Inferior parietal cortex (tissue), 1 donor: ENCODE measurements at regions not wholly inside any gene's neighbourhood (a gene's known extent, or its start where the extent isn't known, plus 50 kb on each side); places are given as distances from the start of the nearest gene placed in this dataset.

Experiments
- DNase-seq: peaks from one replicate; pipeline ENCODE4 v3.0.0-alpha.2; 2016; ENCODE audit errors: extremely low spot score

GRCh38 chr7:41133690-41134299 is 569.1 kb downstream of the INHBA start:
- DNase-seq: no peak

GRCh38 chr7:41131956-41132355 is 570.9 kb downstream of the INHBA start:
- no peak for DNase-seq

GRCh38 chr7:41130561-41131236 is 572.2 kb downstream of the INHBA start:
- no peak for DNase-seq

GRCh38 chr7:41130086-41130485 is 572.8 kb downstream of the INHBA start:
- DNase-seq: no peak

GRCh38 chr7:41125343-41125742 is 577.5 kb downstream of the INHBA start:
- DNase-seq: no peak

GRCh38 chr7:41122256-41122987 is 580.5 kb downstream of the INHBA start:
- DNase-seq: no peak

- no peak for DNase-seq
Observed at GRCh38 chr7:41121228-41121627, 581.7 kb downstream of the INHBA start.

GRCh38 chr7:41118486-41118885 is 584.4 kb downstream of the INHBA start:
- DNase-seq: no peak

GRCh38 chr7:41117431-41117830 is 585.5 kb downstream of the INHBA start:
- no peak for DNase-seq

- no peak for DNase-seq
Observed at GRCh38 chr7:41116817-41117216, 586.1 kb downstream of the INHBA start.

GRCh38 chr7:41116337-41116736 is 586.6 kb downstream of the INHBA start:
- DNase-seq: no peak

- DNase-seq: no peak
Observed at GRCh38 chr7:41114691-41115090, 588.2 kb downstream of the INHBA start.

- DNase-seq: no peak
Observed at GRCh38 chr7:41114131-41114530, 588.8 kb downstream of the INHBA start.

- DNase-seq: no peak
Observed at GRCh38 chr7:41113719-41114118, 589.2 kb downstream of the INHBA start.

GRCh38 chr7:41110186-41110585 is 592.7 kb downstream of the INHBA start:
- DNase-seq: no peak

- DNase-seq: no peak
Observed at GRCh38 chr7:41108821-41109220, 594.1 kb downstream of the INHBA start.

- no peak for DNase-seq
Observed at GRCh38 chr7:41107938-41108448, 594.9 kb downstream of the INHBA start.

- DNase-seq: no peak
Observed at GRCh38 chr7:41107330-41107937, 595.5 kb downstream of the INHBA start.

- no peak for DNase-seq
Observed at GRCh38 chr7:41104631-41105030, 598.3 kb downstream of the INHBA start.

- DNase-seq: no peak
Observed at GRCh38 chr7:41103331-41103730, 599.6 kb downstream of the INHBA start.

- no peak for DNase-seq
Observed at GRCh38 chr7:41098846-41099245, 604.0 kb downstream of the INHBA start.

- DNase-seq: no peak
Observed at GRCh38 chr7:41098402-41098801, 604.5 kb downstream of the INHBA start.
